CD4-positive, alpha-beta T cell (primary cell): ENCODE measurements at regions not wholly inside any gene's neighbourhood (a gene's known extent, or its start where the extent isn't known, plus 50 kb on each side); places are given as distances from the start of the nearest gene placed in this dataset.

Source experiments
- ATAC-seq: fragments of 200-7000 bp; cut with Tn5 transposase; one replicate; pipeline ENCODE4 v1.10.0; 2022; ENCODE audit warnings: mild to moderate bottlenecking; ENCODE audit not compliant: poor library complexity
- CTCF ChIA-PET: fragments of 350-600 bp; sonication (Branson Sonifier 250); formaldehyde crosslinking; loops from one replicate; lab custom pipeline; 2021; ENCODE audit warnings: antibody characterized with exemption, inconsistent platforms; lab: Charles Lee
- POLR2A ChIA-PET: fragments of 350-600 bp; sonication (Branson Sonifier 250); formaldehyde crosslinking; loops from one replicate; lab custom pipeline; 2021; ENCODE audit warnings: antibody characterized with exemption, inconsistent platforms; lab: Charles Lee
- DNase-seq, 14 experiments: peaks; one replicate each; pipeline ENCODE4 v3.0.0-alpha.2; 2013 to 2020; ENCODE audit warnings: mixed read lengths in 2 of 14
- H3K27ac ChIP-seq, 2 donors: one replicate each; pipeline versions ENCODE4 v1.5.1 to v1.7.0; 2013; ENCODE audit warnings: low read length in 2 of 2, low read depth in 1 of 2, mild to moderate bottlenecking in 1 of 2
- H3K27me3 ChIP-seq, 2 experiments: 1 replicate in 1 of 2; 2 replicates in 1 of 2; pipeline versions ENCODE4 v1.6.1 to v1.7.0; 2013; ENCODE audit warnings: low read length in 2 of 2, control low read depth in 1 of 2, mild to moderate bottlenecking in 1 of 2, moderate library complexity in 1 of 2; ENCODE audit not compliant: insufficient read depth in 2 of 2, control insufficient read depth in 1 of 2
- H3K36me3 ChIP-seq: one replicate; pipeline ENCODE4 v1.6.1; 2013; ENCODE audit warnings: low read length, control low read depth; ENCODE audit not compliant: insufficient read depth
- H3K4me1 ChIP-seq: one replicate; pipeline ENCODE4 v1.6.1; 2013; ENCODE audit warnings: low read length, control low read depth; ENCODE audit not compliant: insufficient read depth
- H3K4me3 ChIP-seq: one replicate; pipeline ENCODE4 v1.5.1; 2013; ENCODE audit warnings: mild to moderate bottlenecking, low read length, moderate library complexity
- H3K9me3 ChIP-seq, 2 experiments: 1 replicate in 1 of 2; 2 replicates in 1 of 2; pipeline versions ENCODE4 v1.6.1 to v1.7.0; 2013; ENCODE audit warnings: low read length in 2 of 2, mild to moderate bottlenecking in 2 of 2, control low read depth in 1 of 2, moderate library complexity in 1 of 2; ENCODE audit not compliant: control insufficient read depth in 1 of 2, insufficient read depth in 1 of 2
- H3K27ac Mint-ChIP-seq: one replicate; pipeline ENCODE4 v1.8.0; 2020; ENCODE audit warnings: mixed read lengths
- H3K27me3 Mint-ChIP-seq: one replicate; pipeline ENCODE4 v1.8.0; 2021; ENCODE audit warnings: mixed read lengths
- H3K36me3 Mint-ChIP-seq: one replicate; pipeline ENCODE4 v1.8.0; 2021; ENCODE audit warnings: low read depth, mixed read lengths
- H3K4me1 Mint-ChIP-seq: one replicate; pipeline ENCODE4 v1.8.0; 2021; ENCODE audit warnings: low read depth, mixed read lengths
- H3K4me3 Mint-ChIP-seq: one replicate; pipeline ENCODE4 v1.8.0; 2020; ENCODE audit warnings: mild to moderate bottlenecking, mixed read lengths
- H3K9me3 Mint-ChIP-seq: one replicate; pipeline ENCODE4 v1.8.0; 2020; ENCODE audit warnings: mixed read lengths
- intact Hi-C, 2 experiments: fragments of 100-400 bp; cut with DNase I in 1 of 2; cut with micrococcal nuclease in 1 of 2; formaldehyde crosslinking; loops; one replicate each; pipeline versions ENCODE4 v1.15.1 to v1.9.0; 2023 to 2025; cut with DNase I, micrococcal nuclease
- TF ChIP-seq, protein P1 (sequence below): fragments of 200-600 bp; IDR thresholded peaks from one replicate; pipeline ENCODE4 v1.8.0; 2022; ENCODE audit warnings: antibody characterized with exemption, mild to moderate bottlenecking

- H3K27ac ChIP-seq: no peak overlapping the region
- H3K27me3 Mint-ChIP-seq: no peaks in the 10 kb centered on the region
- no peaks in the 10 kb centered on the region for H3K36me3 Mint-ChIP-seq
- ATAC-seq: no peak
- no peak overlapping the region for H3K27ac Mint-ChIP-seq
- H3K36me3 ChIP-seq: no peaks in the 10 kb centered on the region
- peaks cover 0 to 9% of the 10 kb centered on the region in 2 experiments for H3K9me3 ChIP-seq
- H3K27me3 ChIP-seq: no peaks in the 10 kb centered on the region
- H3K4me1 ChIP-seq: no peaks in the 10 kb centered on the region
- POLR2A ChIA-PET: no interaction called here
- H3K4me1 Mint-ChIP-seq: no peaks in the 10 kb centered on the region
- TF ChIP-seq, protein P1, sequence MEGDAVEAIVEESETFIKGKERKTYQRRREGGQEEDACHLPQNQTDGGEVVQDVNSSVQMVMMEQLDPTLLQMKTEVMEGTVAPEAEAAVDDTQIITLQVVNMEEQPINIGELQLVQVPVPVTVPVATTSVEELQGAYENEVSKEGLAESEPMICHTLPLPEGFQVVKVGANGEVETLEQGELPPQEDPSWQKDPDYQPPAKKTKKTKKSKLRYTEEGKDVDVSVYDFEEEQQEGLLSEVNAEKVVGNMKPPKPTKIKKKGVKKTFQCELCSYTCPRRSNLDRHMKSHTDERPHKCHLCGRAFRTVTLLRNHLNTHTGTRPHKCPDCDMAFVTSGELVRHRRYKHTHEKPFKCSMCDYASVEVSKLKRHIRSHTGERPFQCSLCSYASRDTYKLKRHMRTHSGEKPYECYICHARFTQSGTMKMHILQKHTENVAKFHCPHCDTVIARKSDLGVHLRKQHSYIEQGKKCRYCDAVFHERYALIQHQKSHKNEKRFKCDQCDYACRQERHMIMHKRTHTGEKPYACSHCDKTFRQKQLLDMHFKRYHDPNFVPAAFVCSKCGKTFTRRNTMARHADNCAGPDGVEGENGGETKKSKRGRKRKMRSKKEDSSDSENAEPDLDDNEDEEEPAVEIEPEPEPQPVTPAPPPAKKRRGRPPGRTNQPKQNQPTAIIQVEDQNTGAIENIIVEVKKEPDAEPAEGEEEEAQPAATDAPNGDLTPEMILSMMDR: no peak
- no peak overlapping the region for H3K4me3 ChIP-seq
- intact Hi-C loops: loop anchor here in 1 of 2 experiments (5.0 kb wide), 1 partner anchor 47 kb away; no protein-coding TSS in a partner anchor
- CTCF ChIA-PET: interaction anchor here (1.2 kb wide), 1 partner anchor 15 kb away, joined by 4 read pairs; no protein-coding TSS in a partner anchor
- no peak overlapping the region for H3K4me3 Mint-ChIP-seq
- no peak for DNase-seq
- no peaks in the 10 kb centered on the region for H3K9me3 Mint-ChIP-seq
Observed at GRCh38 chr9:78150312-78150982, 85.4 kb upstream of the CEP78 start.

DNA sequence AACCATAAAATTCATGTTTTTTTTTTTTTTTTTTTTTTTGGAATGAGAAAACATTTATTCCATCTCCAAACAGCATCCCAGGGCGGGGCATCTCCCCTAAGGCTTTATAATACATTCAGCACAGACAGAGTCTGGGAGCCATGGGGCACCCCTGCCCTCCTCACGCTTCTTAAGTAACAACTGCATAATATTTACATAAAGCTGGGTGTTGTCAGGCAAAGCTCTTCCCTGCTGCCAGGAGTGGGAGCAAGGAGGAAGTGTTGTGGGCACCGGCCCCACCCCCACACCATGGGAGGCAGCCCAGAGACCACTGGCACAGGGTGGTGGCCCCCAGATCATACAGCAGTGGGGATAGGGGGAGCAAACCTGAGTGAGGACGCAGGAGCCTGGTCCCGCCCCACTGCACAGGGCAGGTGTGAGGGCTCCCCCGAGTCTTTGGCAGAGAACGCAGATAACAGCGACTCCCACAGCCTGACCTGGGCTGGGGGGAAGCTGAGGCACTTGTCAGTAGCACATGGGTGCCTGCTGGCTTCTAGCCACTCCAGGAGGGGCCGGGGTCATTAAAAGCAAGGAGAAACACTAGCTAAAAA, 86.1 kb upstream of the CEP78 start:
- Histone ChIP-seq H3K27ac (no peak overlapping the region), H3K27me3 (no peaks in the 10 kb centered on the region), H3K4me1 (no peaks in the 10 kb centered on the region), H3K4me3 (no peak overlapping the region), H3K9me3 (peaks cover 0 to 9% of the 10 kb centered on the region in 2 experiments), H3K36me3 (no peaks in the 10 kb centered on the region)
- no peak for DNase-seq
- Mint-ChIP-seq H3K9me3 (no peaks in the 10 kb centered on the region), H3K27me3 (no peaks in the 10 kb centered on the region), H3K27ac (no peak overlapping the region), H3K4me3 (no peak overlapping the region), H3K4me1 (no peaks in the 10 kb centered on the region), H3K36me3 (no peaks in the 10 kb centered on the region)
- ChIA-PET CTCF (interaction anchor here (0.7 to 1.2 kb wide), 2 partner anchors 16 to 333 kb away, joined by 3 to 4 read pairs; no protein-coding TSS in a partner anchor), POLR2A (no interaction called here)
- intact Hi-C loops: loop anchor here in 1 of 2 experiments (5.0 kb wide), 1 partner anchor 48 kb away; no protein-coding TSS in a partner anchor
- ATAC-seq: no peak
- TF ChIP-seq, protein P1: no peak

DNA sequence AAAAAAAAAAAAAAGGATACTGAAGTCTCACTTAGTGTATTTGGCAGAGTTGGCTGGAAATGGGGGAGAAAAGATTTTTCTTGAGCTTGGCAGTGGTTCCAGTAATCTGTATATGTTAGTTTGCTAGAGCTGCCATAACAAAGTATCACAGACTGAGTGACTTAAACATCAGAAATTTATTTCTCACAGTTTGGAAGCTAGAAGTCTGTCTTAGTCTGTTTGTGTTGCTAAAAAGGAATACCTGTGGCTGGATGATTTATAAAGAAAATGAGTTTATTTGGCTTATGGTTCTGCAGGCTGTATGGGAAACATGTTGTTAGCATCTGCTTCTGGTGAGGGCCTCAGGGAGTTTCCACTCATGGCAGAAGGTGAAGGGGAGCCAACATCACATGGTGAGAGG, 89.6 kb upstream of the CEP78 start:
- Mint-ChIP-seq H3K4me3 (no peak overlapping the region), H3K36me3 (peaks cover 4% of the 10 kb centered on the region), H3K27ac (no peak overlapping the region), H3K4me1 (no peaks in the 10 kb centered on the region), H3K9me3 (peaks cover 7% of the 10 kb centered on the region), H3K27me3 (no peaks in the 10 kb centered on the region)
- ChIA-PET POLR2A (no interaction called here), CTCF (no interaction called here)
- DNase-seq: no peak
- no peak overlapping the region for H3K27ac ChIP-seq
- ATAC-seq: no peak
- no peaks in the 10 kb centered on the region for H3K4me1 ChIP-seq
- no peak overlapping the region for H3K4me3 ChIP-seq
- intact Hi-C loops: no loop called here
- no peaks in the 10 kb centered on the region for H3K36me3 ChIP-seq
- H3K27me3 ChIP-seq: no peaks in the 10 kb centered on the region
- TF ChIP-seq, protein P1: no peak
- H3K9me3 ChIP-seq: peaks cover 0 to 9% of the 10 kb centered on the region in 2 experiments
